ENCODE measurements at regions not wholly inside any gene's neighbourhood (a gene's known extent, or its start where the extent isn't known, plus 50 kb on each side); places are given as distances from the start of the nearest gene placed in this dataset.
A peak's percentile ranks its signal among the peaks of the same experiment; 100 is the strongest.

DNA sequence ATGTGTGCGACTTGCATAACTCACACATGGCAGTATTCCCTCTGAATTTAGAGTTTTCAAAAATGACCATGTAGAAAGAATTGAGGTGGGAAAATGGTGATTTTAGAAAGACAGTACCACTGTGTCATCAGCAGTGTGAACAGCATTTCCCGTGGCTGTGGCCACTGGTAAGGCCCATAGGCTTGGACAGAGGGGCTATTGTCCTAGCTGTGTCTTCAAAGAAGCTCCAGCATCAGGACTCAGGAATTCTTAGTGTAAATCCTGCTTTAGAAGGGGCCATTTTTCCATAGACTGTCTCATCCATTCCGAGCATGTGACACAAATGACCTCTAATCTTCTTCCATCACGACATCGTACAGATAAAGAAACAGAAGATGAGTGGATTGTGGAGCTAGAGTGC lies 119.3 kb upstream of the BACE2 start:
- DNase-seq = no peak

DNA sequence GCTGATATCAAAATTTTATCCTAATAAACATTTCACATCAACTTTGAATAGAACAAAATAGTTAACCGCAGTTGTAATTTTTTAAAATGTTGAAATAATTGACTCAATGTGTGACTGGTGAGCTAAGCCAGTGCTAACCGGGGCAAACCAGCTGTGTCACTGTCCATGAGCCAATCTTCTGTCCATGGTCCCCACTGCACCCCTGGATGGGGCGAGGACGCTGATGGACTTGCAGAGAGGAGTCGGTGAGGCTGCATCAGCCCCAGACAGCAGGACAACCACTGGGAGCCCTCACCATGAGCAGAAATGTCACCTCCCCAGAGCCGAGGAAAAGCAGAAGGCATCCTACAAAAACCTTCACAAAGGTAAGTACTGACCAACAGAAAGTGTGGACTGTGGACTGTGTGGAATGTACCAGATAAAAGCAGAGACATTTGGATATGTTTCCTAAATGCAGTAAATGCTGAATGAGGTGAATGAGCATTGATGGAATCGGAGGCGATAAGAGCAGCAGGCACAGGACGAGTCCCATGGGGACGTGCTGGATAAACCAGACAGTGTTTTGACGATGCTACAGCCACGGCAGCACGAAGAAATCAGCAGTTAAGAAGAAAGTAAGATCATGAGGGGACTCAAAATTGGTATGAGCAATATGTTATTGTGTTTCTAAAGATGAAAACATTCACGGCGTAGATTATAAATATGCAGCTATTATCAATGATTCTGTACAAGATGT lies 115.0 kb upstream of the BACE2 start:
- no peak for DNase-seq

DNA sequence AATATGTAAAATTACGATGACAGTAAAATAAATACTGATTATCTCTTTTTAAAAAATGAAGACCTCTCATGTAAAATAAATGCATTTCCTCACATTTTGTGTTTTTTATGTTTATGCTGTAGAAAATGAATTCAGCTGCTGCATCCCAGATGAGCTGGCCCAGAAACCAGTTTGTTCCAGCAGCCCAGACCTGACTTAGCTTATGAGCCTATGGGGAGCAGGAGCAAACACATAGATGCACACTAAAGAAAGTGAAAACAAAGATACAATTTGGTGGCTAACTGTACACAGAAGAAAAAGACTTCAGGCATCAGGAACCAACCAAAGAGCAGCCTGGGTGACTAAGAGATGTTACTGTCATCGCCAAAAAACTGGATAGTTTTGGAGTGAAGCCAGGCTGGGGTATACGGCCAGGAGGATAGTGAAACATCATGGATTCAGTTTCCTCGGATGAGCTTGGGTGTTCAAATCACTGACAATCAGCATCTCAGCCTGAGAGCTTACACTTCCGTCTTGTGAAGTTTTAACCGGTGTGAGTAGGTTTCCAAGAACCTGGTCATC lies 113.9 kb upstream of the BACE2 start:
- no peak for DNase-seq

DNA sequence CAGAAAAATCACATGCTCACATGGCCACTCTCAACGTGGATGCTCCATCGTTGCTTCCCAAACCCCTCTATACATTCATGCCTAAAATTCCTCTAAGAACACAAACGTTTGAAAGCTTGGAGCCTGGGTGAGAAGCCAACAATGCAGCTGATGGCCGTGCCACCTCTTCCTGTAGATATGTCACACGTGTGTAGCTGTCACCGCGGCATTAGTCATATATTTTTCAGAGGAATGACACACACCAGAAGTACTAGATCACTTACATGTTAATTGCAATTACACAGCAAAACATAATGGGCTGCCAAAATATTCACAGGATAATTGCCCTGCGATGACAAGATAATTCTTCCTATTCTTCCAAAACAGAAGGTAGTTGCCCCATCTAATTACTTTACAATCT lies 112.7 kb upstream of the BACE2 start:
- DNase-seq = no peak

DNA sequence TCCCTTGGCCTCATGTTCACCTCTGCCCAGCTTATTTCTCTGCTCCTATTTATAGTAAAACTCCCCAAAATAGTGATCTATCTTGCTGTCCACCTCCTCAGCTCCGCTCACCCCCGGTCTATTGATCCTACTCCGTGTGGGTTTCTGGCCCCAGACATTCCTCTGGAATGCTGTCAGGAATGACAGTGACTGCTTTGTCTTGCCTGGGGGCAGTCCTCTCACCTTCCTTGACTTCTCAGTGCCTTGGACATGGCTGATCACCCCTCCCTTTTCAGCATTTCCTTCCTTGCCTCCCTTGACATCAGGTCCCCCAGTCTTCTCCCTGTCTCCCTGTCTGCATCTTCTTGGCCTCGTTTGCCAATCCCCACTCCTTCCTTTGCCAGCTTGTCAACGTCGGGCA lies 108.1 kb upstream of the BACE2 start:
- DNase-seq = no peak

DNA sequence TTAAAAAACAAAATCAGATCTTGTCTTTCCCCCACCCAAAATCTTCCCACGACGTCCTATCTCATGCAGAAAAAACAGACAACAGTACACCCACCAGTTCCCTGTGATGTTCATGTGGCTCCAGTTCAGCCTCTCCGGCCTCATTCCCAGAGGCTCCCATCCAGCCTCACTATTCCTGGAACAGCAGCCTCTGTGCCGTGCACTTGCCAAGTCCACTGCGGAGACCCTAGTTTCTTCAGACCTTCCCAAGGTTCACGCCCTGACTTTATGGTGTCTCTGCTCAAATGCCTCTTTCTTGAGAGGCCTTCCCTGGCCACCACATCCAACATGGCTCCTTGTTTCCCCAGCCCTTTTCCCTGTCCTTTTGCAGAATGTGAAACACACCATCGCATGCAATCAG lies 106.3 kb upstream of the BACE2 start:
- no peak for DNase-seq

DNA sequence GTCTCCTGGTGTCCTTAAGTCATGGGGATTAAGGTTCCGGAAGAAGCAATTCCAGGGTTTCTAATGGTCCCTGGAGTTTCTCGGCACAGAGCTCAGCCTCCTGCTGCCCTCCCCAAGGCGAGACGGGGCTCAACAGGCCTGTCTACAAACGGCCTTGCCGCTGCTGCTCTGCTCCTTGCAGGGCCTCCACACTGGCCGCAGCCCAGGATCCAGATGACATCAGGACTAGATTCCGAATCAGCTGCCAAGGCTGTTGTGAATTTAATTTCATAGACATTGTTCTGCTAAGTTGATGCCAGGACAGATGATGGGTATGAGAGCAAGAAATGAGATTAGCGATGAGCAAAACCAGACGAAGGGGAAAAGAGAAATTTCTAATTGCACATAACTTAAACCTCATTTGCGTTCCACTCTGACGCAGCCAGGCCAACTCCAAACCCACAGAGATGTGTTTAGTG lies 103.6 kb upstream of the BACE2 start:
- DNase-seq = no peak

DNA sequence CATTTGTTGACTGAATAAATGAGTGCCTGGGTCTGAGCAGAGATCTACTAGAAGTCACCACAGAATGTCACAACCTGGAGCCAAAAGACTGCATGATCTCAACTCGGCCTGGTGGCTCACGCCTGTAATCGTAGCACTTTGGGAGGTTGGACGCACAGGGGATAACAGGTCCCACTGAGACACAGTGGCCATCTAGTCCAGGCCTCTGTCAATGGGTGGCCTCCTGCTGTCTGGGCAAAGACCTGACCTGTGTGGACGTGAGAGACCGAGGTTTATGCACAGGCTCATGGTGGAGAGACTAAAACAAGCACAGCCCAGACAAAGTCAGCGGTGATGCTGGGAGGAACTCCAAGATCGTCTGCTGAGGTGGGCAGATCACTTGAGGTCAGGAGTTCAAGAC lies 103.0 kb upstream of the BACE2 start:
- DNase-seq = no peak

DNA sequence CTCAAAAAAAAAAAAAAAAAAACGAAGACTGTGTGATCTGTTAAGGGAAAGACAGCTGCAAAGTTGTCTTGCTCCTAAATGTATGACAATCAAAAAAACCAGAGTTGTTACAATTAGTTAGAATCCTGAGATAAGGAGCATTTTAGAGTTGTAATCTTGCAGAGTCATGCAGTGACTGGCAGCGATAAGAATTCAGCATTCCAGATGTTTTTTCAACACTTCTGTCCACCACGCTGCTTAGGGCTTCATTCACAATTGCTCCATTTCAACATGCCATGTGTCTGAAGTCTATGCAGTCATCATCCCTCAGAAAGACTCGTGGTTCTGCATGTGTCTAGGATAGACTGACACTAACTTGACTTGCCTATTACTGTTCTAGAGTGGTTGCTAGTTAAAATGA lies 102.4 kb upstream of the BACE2 start:
- no peak for DNase-seq

DNA sequence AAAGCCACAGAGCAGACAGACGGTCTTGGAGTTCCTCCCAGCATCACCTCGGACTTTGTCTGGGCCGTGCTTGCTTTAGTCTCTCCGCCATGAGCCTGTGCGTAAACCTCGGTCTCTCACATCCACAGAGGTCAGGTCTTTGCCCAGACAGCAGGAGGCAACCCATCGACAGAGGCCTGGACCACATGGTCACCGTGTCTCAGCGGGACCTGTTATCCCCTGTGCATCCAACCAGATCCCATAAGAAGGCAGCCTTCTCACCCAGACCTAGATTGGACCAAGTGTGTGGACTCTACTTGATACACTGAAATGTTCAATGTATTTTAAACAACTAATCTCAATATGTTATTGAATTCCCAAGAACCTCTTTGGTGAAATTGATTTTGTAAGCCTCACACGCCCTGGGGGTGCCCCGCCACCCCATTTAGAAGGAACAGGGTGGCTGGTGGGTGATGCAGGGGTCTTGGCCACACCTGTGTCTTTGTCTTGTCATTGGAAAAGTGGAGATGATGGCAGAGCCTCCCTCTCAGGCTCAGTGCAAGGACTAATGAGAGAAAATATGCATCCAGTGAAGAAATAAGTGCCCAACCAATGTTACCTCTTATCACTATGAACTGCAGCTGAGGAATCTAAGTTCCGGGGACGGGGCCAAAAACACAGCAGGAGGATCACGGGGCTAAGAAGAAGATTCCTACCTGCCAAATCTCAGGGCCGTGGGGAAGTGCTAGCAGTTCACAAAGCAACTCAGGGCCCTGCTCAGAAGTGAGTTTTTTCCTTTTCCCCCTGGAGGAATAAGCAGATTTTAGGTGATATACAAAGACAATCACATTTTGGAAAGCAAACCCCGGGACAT lies 101.6 kb upstream of the BACE2 start:
- no peak for DNase-seq

DNA sequence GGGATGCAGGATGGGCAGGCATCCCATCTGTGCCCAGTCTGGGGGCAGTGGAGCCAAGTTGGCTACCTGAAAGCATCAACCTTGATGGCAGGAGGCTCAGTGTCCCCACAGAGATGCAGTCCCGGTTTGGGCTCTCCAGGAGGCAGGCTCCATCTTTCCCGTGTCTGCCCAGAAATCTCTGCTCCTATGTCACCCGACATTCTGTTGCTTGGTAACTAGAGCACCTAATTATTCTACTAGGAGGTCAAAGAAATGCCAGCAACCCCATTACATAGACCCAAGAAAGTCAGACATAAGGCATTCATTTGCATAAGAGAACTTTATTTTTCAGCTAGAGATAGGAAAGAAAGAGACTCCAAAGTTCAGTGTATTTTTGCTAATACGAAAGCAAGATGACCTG lies 100.3 kb upstream of the BACE2 start:
- no peak for DNase-seq

DNA sequence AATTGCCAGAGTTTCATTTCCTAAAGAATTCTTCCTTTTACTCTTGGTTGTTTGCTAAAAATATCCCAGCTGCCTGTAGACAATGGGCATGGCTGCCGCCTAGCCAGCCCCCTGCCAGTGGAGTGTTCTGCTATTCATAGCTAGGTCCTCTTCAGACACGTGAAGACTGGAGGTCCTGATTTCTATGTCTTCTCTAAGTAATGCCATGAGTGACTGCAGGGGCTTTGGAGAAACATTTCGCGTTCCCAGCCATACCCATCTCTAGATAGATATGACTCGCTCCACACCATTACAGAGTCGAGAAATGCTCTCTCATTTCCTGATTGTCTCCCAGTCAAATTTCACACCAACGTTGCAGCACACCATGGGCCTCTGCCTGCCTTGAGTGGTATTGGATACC lies 99.5 kb upstream of the BACE2 start:
- no peak for DNase-seq

DNA sequence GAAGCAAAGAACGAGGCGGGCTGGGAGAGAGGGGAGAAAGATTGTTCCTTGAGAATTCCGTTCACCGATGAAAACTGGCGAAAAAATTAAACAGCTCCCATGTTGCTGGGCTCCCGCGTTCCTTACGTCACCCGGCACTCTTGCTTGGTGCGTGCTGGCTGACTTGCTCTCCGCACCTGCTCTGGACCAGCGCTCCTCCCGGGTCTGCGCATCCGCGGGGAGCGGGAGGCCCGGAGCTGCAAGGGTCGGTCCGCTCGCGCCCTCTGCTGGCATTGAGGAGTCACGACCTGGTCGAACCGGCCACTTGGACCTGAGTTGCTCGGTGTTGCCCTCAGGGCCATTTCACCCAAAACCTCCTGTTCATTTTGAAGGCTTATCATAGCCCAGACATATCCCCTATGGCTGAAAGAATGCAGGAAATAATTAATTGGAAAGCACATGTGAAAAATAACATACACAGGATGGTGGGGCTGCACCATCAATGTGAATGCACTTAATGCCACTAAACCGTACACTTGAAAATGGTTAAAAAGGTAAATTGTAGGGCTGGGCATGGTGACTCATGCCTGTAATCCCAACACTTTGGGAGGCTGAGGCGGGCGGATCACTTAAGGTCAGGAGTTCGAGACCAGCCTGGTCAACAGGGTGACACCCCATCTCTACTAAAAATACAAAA lies 98.9 kb upstream of the BACE2 start:
- DNase-seq = peak; percentile 81

DNA sequence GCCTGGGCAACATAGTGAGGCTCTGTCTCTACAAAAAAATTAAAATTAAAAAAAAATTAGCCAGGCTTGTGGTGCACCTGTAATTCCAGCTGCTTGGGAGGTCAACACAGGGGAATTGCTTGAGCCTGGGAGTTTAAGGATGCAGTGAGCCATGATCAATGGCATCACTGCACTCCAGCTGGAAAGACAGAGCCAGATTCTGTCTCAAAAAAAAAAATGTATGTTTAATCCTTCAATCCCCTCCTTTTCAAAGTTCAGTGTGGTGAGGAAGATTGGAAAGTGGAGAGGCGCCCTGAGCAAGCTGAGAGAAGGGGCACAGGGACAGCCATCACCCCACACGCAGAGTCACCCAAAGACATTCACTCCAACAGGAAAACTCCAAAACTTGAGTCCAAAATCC lies 97.7 kb upstream of the BACE2 start:
- DNase-seq = no peak

DNA sequence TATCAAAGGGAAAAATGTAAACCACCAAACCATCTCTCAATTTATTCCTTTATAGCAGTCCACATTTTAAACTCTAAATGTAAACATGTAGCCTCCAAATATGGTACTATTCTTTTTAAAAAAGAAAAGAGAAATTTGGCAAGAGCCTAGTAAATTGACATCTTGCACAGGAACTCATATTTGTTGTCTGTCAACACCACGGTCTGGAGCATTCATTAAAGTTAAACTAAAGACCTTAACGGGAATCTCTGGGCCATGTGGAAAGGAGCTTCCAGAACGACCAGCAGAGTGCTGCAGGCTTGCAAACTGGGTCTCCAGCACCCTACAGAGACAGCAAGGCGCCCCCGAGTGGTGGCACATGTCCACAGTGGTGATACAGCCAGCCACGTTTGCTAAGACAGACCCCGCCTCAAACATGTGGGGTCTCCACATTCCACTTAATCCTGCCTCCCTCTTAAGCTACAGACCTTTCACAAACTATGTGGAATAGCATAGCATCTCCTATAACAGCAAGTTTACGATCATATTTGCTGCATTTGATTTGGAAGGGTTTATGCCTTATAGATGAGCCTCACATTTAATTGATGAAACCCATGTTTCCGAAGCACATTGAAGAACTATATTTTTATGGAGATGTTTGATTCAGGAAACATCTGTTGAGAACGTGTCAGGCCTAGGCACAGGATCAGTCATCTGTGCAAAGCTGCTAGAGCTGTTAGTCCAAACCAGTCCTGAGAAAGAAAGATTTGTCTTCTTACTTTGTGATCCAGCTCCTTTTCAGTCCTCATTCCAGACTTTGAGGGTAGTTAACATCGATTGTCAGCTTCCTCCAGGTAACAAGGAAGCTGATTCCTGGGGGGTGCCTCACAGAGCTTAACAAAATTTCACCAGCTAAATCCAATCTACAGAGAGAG lies 96.4 kb upstream of the BACE2 start:
- no peak for DNase-seq

DNA sequence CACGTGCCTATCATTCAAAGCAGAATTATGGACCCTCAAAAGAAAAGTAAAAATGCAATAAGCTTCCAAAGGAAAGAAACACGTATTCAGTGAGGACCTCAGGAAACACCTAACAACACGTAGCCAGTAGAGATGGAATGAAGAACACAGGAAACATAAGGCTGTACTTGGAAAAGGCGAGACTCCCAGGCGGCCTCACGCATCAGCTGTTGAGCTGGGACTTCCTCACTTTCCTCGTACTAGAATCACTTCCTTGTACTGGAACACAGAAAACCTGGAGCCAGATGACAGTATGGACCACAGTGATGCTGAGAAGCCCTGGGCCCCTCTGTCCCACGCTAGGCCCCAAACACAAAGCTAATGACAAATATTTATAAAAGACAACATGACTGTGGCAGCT lies 94.4 kb upstream of the BACE2 start:
- DNase-seq = no peak

DNA sequence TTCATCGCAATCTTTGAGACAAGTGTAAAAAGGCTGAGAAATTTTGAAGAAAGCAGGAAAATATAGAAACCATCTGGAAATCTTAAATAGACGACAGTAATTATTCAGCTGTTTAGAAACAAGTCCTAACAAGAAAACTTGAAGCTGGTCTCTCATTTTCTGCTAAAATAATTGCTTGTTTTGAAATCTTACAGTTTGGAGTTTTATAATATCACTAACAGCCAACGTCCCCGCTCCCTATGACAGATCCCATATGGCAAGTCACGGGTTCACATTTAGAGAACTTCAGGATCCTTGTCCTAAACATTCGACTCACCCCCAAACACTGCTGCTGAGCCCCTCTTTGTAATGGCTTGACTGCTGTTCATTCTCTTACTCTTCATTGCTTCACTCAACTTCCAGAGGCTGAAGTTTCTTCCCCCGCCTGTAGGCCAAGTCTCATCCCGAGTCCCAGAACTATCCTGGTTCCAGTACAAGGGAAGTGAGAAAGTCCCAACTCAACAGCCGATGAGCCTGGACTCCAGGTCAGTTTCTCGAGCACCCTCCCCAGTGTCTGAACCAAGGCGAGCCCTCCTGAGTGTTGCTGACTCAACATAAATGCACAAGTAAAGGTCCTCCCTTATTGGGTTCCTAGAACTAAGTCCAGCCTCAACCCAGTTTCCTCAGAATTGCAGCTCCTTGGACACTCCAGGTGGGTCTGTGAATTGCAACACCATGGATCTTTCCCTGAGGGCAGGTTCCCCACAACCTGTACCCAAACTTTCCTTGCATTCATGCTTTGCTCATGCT lies 93.4 kb upstream of the BACE2 start:
- DNase-seq = no peak

DNA sequence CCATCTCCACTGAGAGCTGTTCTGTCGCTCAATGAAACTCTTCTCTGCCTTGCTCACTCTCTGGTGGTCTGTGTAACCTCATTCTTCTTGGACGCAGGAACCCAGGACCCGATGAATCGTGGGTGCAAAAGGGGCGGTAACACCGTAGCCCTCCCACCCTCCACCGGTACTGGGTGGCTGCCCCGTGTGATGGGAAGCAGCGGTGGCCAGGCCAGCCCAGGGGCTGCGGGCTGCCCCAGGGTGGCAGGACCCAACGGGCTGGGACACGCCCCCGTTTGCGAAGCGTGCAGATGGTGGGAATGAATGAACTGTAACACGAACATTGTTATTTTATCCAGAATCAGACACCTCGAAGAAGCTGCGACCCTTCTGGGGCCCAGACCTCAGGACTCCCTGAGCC lies 92.3 kb upstream of the BACE2 start:
- no peak for DNase-seq

DNA sequence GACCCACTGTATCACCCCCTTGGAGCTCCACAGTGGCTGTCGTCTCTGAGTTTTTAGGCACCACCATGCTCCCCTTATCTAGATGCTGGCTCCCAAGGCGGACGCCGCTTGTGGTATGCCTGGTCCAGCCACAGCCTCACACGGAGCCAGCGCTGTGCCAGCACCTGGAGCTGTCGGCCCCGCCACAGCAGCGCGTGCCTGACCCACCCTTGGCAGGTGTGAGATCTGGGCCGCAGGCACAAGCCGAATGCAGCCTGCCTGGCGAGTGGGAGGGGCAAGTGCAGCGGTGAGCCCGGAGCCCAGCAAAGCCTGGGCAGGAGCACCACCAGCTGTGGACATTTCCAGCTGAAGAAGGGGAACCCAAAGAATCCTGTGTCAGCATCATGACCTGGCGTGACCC lies 91.9 kb upstream of the BACE2 start:
- no peak for DNase-seq

DNA sequence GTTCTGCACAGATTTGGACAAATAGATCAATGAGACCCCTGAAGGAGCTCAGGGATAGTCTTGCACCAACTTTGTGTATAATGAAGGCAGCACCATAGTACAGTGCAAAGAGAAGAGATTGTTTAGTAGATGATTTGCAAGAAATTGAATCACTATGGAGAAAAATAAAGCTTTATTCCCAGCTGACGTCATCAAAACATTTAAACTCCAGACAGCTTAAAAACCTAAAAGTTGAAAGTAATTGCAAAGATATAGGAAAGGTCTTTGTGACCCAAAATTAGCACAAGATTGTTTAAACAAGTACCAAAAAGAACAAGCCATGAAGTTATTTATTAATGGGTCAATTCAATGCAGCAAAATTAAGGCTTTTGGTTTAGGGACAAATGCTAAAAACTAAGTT lies 88.8 kb upstream of the BACE2 start:
- no peak for DNase-seq

DNA sequence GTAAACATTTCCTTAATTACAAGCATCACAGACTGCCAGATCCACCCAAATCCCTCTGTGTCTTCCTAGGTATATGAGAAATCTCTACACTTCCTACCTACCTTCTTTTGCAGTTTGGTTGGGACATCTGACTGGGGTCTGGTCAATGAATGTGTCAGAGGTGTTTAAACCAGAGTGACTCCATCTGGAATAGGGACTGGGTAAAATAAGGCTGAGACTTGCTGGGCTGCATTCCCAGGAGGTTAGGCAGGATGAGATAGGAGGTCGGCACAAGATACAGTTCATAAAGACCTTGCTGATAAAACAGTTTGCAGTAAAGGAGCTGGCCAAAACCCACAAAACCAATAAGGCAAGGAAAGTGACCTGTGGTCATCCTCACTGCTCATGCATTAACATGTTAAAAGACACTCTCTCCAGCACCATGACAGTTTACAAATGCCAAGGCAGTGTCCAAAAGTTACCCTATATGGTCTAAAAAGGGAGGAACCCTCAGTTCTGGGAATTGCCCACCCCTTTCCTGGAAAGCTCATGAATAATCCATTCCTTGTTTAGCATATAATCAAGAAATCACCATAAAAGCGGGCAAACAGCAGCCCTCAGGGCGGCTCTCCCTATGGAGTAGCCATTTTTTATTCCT lies 87.4 kb upstream of the BACE2 start:
- DNase-seq = no peak
